CD4-positive, alpha-beta T cell (primary cell): ENCODE measurements at regions not wholly inside any gene's neighbourhood (a gene's known extent, or its start where the extent isn't known, plus 50 kb on each side); places are given as distances from the start of the nearest gene placed in this dataset.
A peak's percentile ranks its signal among the peaks of the same experiment; 100 is the strongest.

ENCODE experiments used
- ATAC-seq: fragments of 200-7000 bp; cut with Tn5 transposase; one replicate; pipeline ENCODE4 v1.10.0; 2022; ENCODE audit warnings: mild to moderate bottlenecking; ENCODE audit not compliant: poor library complexity
- CTCF ChIA-PET: fragments of 350-600 bp; sonication (Branson Sonifier 250); formaldehyde crosslinking; loops from one replicate; lab custom pipeline; 2021; ENCODE audit warnings: antibody characterized with exemption, inconsistent platforms; lab: Charles Lee
- POLR2A ChIA-PET: fragments of 350-600 bp; sonication (Branson Sonifier 250); formaldehyde crosslinking; loops from one replicate; lab custom pipeline; 2021; ENCODE audit warnings: antibody characterized with exemption, inconsistent platforms; lab: Charles Lee
- DNase-seq, 14 experiments: peaks; one replicate each; pipeline ENCODE4 v3.0.0-alpha.2; 2013 to 2020; ENCODE audit warnings: mixed read lengths in 2 of 14
- H3K27ac ChIP-seq, 2 donors: one replicate each; pipeline versions ENCODE4 v1.5.1 to v1.7.0; 2013; ENCODE audit warnings: low read length in 2 of 2, low read depth in 1 of 2, mild to moderate bottlenecking in 1 of 2
- H3K27me3 ChIP-seq, 2 experiments: 1 replicate in 1 of 2; 2 replicates in 1 of 2; pipeline versions ENCODE4 v1.6.1 to v1.7.0; 2013; ENCODE audit warnings: low read length in 2 of 2, control low read depth in 1 of 2, mild to moderate bottlenecking in 1 of 2, moderate library complexity in 1 of 2; ENCODE audit not compliant: insufficient read depth in 2 of 2, control insufficient read depth in 1 of 2
- H3K36me3 ChIP-seq: one replicate; pipeline ENCODE4 v1.6.1; 2013; ENCODE audit warnings: low read length, control low read depth; ENCODE audit not compliant: insufficient read depth
- H3K4me1 ChIP-seq: one replicate; pipeline ENCODE4 v1.6.1; 2013; ENCODE audit warnings: low read length, control low read depth; ENCODE audit not compliant: insufficient read depth
- H3K4me3 ChIP-seq: one replicate; pipeline ENCODE4 v1.5.1; 2013; ENCODE audit warnings: mild to moderate bottlenecking, low read length, moderate library complexity
- H3K9me3 ChIP-seq, 2 experiments: 1 replicate in 1 of 2; 2 replicates in 1 of 2; pipeline versions ENCODE4 v1.6.1 to v1.7.0; 2013; ENCODE audit warnings: low read length in 2 of 2, mild to moderate bottlenecking in 2 of 2, control low read depth in 1 of 2, moderate library complexity in 1 of 2; ENCODE audit not compliant: control insufficient read depth in 1 of 2, insufficient read depth in 1 of 2
- H3K27ac Mint-ChIP-seq: one replicate; pipeline ENCODE4 v1.8.0; 2020; ENCODE audit warnings: mixed read lengths
- H3K27me3 Mint-ChIP-seq: one replicate; pipeline ENCODE4 v1.8.0; 2021; ENCODE audit warnings: mixed read lengths
- H3K36me3 Mint-ChIP-seq: one replicate; pipeline ENCODE4 v1.8.0; 2021; ENCODE audit warnings: low read depth, mixed read lengths
- H3K4me1 Mint-ChIP-seq: one replicate; pipeline ENCODE4 v1.8.0; 2021; ENCODE audit warnings: low read depth, mixed read lengths
- H3K4me3 Mint-ChIP-seq: one replicate; pipeline ENCODE4 v1.8.0; 2020; ENCODE audit warnings: mild to moderate bottlenecking, mixed read lengths
- H3K9me3 Mint-ChIP-seq: one replicate; pipeline ENCODE4 v1.8.0; 2020; ENCODE audit warnings: mixed read lengths
- CTCF ChIP-seq: fragments of 200-600 bp; IDR thresholded peaks from one replicate; pipeline ENCODE4 v1.8.0; 2022; ENCODE audit warnings: antibody characterized with exemption, mild to moderate bottlenecking
- intact Hi-C, 2 experiments: fragments of 100-400 bp; cut with DNase I in 1 of 2; cut with micrococcal nuclease in 1 of 2; formaldehyde crosslinking; loops; one replicate each; pipeline versions ENCODE4 v1.15.1 to v1.9.0; 2023 to 2025; cut with DNase I, micrococcal nuclease

GRCh38 chr1:221520250-221520649 is 221.6 kb downstream of the DUSP10 start:
- ATAC-seq (no peak), DNase-seq (no peak)
- no peak overlapping the region for H3K4me3 Mint-ChIP-seq
- Histone ChIP-seq H3K4me1 (no peaks in the 10 kb centered on the region), H3K9me3 (no peaks in the 10 kb centered on the region), H3K4me3 (no peak overlapping the region), H3K27me3 (no peaks in the 10 kb centered on the region), H3K36me3 (no peaks in the 10 kb centered on the region), H3K27ac (no peak overlapping the region)
- H3K36me3 Mint-ChIP-seq, result no peaks in the 10 kb centered on the region
- TF ChIP-seq CTCF, result no peak
- no peaks in the 10 kb centered on the region for H3K9me3 Mint-ChIP-seq
- H3K27ac Mint-ChIP-seq, result no peak overlapping the region
- peaks cover 4% of the 10 kb centered on the region for H3K27me3 Mint-ChIP-seq
- ChIA-PET CTCF (no interaction called here), POLR2A (no interaction called here)
- intact Hi-C loops, result no loop called here
- no peaks in the 10 kb centered on the region for H3K4me1 Mint-ChIP-seq

GRCh38 chr1:221521686-221522085 is 220.2 kb downstream of the DUSP10 start:
- POLR2A ChIA-PET, result no interaction called here
- no peak overlapping the region for H3K4me3 ChIP-seq
- no peaks in the 10 kb centered on the region for H3K9me3 ChIP-seq
- H3K27ac ChIP-seq, result no peak overlapping the region
- Mint-ChIP-seq H3K4me1 (no peaks in the 10 kb centered on the region), H3K27me3 (peaks cover 4% of the 10 kb centered on the region), H3K9me3 (no peaks in the 10 kb centered on the region), H3K4me3 (no peak overlapping the region), H3K27ac (no peak overlapping the region), H3K36me3 (no peaks in the 10 kb centered on the region)
- peak in 1 of 14 experiments; percentile 48 for DNase-seq
- no peaks in the 10 kb centered on the region for H3K27me3 ChIP-seq
- intact Hi-C loops, result no loop called here
- CTCF ChIA-PET, result no interaction called here
- H3K4me1 ChIP-seq, result no peaks in the 10 kb centered on the region
- H3K36me3 ChIP-seq, result no peaks in the 10 kb centered on the region
- no peak for ATAC-seq
- no peak for TF ChIP-seq CTCF

GRCh38 chr1:221522529-221522940 is 219.4 kb downstream of the DUSP10 start:
- no peaks in the 10 kb centered on the region for H3K36me3 Mint-ChIP-seq
- DNase-seq (no peak), ATAC-seq (no peak)
- Histone ChIP-seq H3K27ac (no peak overlapping the region), H3K4me3 (no peak overlapping the region), H3K36me3 (no peaks in the 10 kb centered on the region), H3K27me3 (no peaks in the 10 kb centered on the region), H3K4me1 (no peaks in the 10 kb centered on the region), H3K9me3 (no peaks in the 10 kb centered on the region)
- H3K4me1 Mint-ChIP-seq, result no peaks in the 10 kb centered on the region
- no peaks in the 10 kb centered on the region for H3K9me3 Mint-ChIP-seq
- TF ChIP-seq CTCF, result no peak
- H3K27ac Mint-ChIP-seq, result no peak overlapping the region
- intact Hi-C loops, result no loop called here
- H3K27me3 Mint-ChIP-seq, result peaks cover 4% of the 10 kb centered on the region
- ChIA-PET CTCF (no interaction called here), POLR2A (no interaction called here)
- H3K4me3 Mint-ChIP-seq, result no peak overlapping the region
